ENCODE measurements at regions not wholly inside any gene's neighbourhood (a gene's known extent, or its start where the extent isn't known, plus 50 kb on each side); places are given as distances from the start of the nearest gene placed in this dataset.

DNA sequence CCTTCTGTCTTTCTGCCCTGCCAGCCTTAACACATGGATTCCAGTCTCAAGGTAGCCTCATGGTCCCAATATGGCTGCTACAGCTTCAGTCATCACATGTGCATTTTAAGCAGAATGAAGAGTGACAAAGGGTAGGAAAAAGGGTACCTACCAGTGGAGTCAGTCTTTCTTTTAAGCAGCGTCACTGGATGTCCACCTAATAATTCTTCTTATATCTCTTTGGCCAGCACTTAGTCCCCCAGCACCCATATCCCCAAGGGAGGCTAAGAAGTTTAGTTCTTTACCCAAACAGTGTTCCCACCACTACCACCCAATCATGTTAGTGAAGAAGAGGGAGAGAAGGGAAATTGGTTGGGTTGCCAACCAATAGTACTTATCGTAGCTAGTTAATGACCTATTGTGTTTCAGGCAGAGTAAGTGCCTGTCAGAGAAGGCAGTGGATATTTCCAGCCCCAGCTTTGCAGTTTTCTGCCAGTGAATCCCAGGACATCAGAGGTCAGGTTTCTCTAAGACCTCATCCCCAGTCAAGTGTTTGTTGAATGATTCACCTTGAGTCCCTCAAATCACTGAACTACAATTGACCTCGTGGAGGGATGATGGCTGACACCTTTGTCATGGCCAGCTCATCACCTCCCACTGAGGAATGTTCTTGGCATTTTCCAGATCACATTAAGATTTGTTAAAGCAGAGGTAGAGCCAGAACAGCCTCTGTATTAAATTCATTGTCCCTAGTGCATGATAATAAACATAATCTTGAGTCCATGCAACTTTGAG is 250.9 kb upstream of the CRY1 start:
- Histone ChIP-seq H3K4me1 (ENCODE audit: control insufficient read depth, insufficient read depth, low read length) (no peaks in the 10 kb centered on the region), H3K27me3 (ENCODE audit: control insufficient read depth, insufficient read depth, low read length) (no peaks in the 10 kb centered on the region), H3K9ac (ENCODE audit: low read length) (no peak overlapping the region), H3K36me3 (ENCODE audit: control insufficient read depth, insufficient read depth, low read length) (no peaks in the 10 kb centered on the region), H3K4me3 (ENCODE audit: low read length) (no peak overlapping the region), H3K9me3 (ENCODE audit: control insufficient read depth, low read length) (no peaks in the 10 kb centered on the region)

DNA sequence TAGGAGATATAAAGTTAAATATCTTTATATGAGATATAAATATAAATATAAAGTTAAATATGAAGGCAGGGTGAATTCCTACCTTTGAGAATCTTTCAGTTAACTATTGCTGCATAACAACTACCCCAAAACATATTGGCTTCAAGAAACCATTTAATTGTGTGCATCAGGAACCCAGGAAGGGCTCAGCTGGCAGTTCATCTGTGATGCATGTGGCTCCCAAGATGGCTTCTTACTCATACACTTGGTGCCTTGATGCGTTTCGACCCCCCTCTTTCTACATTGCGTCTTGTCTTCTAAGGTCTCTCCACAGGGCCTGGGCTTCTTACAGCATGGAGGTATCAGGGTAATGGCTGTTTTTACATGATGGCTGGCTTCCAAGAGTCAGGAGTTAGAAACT is 253.9 kb upstream of the CRY1 start:
- Histone ChIP-seq H3K9ac (ENCODE audit: low read length) (no peak overlapping the region), H3K4me1 (ENCODE audit: control insufficient read depth, insufficient read depth, low read length) (no peaks in the 10 kb centered on the region)

DNA sequence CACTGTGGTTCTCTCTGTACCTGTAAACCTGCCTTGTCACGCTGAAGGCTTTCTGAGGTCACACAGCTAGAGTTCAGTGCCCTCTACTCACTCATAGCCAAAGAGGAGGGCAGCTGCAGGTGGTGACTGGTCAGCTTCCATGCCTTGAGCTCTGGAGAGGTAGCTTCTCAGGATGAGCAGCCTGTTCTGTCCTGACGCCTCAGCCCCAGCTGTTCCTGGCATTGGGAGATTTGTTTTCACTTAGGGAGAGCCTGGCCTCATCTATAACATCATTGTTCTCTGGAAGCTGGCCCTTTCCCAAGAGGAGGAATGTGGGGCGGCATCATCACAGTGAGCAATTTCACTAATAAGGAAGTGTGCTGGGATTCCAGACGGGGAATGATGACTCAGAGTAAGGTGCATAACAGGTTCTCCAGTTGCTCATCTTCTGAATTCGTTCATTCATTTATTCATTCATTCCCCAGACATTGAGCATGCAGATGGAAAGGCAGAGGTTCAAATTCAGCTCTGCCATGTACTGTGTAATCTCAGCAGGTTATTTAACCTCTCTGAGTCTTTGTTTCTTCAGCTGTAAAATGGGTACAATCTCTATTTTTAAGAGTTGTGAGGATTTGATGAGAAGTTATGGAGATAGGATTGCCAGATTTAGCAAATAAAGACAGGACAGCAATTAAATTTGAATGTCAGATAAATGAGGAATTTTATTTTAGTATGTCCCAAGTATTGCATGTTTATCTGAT is 255.8 kb upstream of the CRY1 start:
- H3K4me1 ChIP-seq (ENCODE audit: control insufficient read depth, insufficient read depth, low read length), result no peaks in the 10 kb centered on the region
- H3K36me3 ChIP-seq (ENCODE audit: control insufficient read depth, insufficient read depth, low read length), result no peaks in the 10 kb centered on the region
- no peaks in the 10 kb centered on the region for H3K9me3 ChIP-seq (ENCODE audit: control insufficient read depth, low read length)
- H3K4me3 ChIP-seq (ENCODE audit: low read length), result no peak overlapping the region
- H3K9ac ChIP-seq (ENCODE audit: low read length), result no peak overlapping the region
- no peaks in the 10 kb centered on the region for H3K27me3 ChIP-seq (ENCODE audit: control insufficient read depth, insufficient read depth, low read length)

More for the DNA sequence above, 253.9 kb upstream of the CRY1 start:
- Histone ChIP-seq H3K36me3 (ENCODE audit: control insufficient read depth, insufficient read depth, low read length) (no peaks in the 10 kb centered on the region), H3K27me3 (ENCODE audit: control insufficient read depth, insufficient read depth, low read length) (no peaks in the 10 kb centered on the region), H3K4me3 (ENCODE audit: low read length) (no peak overlapping the region), H3K9me3 (ENCODE audit: control insufficient read depth, low read length) (no peaks in the 10 kb centered on the region)

GRCh38 chr12:107349839-107350238 is 256.5 kb upstream of the CRY1 start:
- Histone ChIP-seq H3K9ac (ENCODE audit: low read length) (no peak overlapping the region), H3K4me3 (ENCODE audit: low read length) (no peak overlapping the region), H3K4me1 (ENCODE audit: control insufficient read depth, insufficient read depth, low read length) (no peaks in the 10 kb centered on the region), H3K9me3 (ENCODE audit: control insufficient read depth, low read length) (no peaks in the 10 kb centered on the region), H3K27me3 (ENCODE audit: control insufficient read depth, insufficient read depth, low read length) (no peaks in the 10 kb centered on the region), H3K36me3 (ENCODE audit: control insufficient read depth, insufficient read depth, low read length) (no peaks in the 10 kb centered on the region)

DNA sequence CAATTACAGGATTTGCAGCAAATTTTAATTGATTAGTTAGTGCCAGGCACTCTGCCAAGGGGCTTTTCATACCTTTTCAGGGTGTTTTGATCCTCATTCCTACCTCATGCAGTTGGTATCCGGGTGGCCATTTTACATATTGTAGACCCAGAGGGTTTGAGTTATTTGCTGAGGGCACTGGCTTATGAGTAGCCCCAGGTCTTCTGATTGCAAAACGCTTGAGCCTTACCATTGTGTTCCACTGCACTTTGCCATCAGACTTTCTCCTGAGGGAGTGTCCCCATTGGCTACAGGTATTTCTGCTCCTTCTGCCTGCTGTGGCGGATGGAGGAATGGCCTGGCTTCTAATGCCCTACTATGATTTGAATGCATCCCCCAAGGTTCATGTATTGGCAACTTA is 257.8 kb upstream of the CRY1 start:
- H3K36me3 ChIP-seq (ENCODE audit: control insufficient read depth, insufficient read depth, low read length), result no peaks in the 10 kb centered on the region
- no peaks in the 10 kb centered on the region for H3K27me3 ChIP-seq (ENCODE audit: control insufficient read depth, insufficient read depth, low read length)
- H3K9ac ChIP-seq (ENCODE audit: low read length), result no peak overlapping the region
- no peaks in the 10 kb centered on the region for H3K4me1 ChIP-seq (ENCODE audit: control insufficient read depth, insufficient read depth, low read length)
- H3K9me3 ChIP-seq (ENCODE audit: control insufficient read depth, low read length), result no peaks in the 10 kb centered on the region
- no peak overlapping the region for H3K4me3 ChIP-seq (ENCODE audit: low read length)

- Histone ChIP-seq H3K36me3 (ENCODE audit: control insufficient read depth, insufficient read depth, low read length) (no peaks in the 10 kb centered on the region), H3K4me3 (ENCODE audit: low read length) (no peak overlapping the region), H3K9me3 (ENCODE audit: control insufficient read depth, low read length) (no peaks in the 10 kb centered on the region), H3K9ac (ENCODE audit: low read length) (no peak overlapping the region), H3K27me3 (ENCODE audit: control insufficient read depth, insufficient read depth, low read length) (no peaks in the 10 kb centered on the region), H3K4me1 (ENCODE audit: control insufficient read depth, insufficient read depth, low read length) (no peaks in the 10 kb centered on the region)
Measured at GRCh38 chr12:107351713-107352112, 258.4 kb upstream of the CRY1 start.

DNA sequence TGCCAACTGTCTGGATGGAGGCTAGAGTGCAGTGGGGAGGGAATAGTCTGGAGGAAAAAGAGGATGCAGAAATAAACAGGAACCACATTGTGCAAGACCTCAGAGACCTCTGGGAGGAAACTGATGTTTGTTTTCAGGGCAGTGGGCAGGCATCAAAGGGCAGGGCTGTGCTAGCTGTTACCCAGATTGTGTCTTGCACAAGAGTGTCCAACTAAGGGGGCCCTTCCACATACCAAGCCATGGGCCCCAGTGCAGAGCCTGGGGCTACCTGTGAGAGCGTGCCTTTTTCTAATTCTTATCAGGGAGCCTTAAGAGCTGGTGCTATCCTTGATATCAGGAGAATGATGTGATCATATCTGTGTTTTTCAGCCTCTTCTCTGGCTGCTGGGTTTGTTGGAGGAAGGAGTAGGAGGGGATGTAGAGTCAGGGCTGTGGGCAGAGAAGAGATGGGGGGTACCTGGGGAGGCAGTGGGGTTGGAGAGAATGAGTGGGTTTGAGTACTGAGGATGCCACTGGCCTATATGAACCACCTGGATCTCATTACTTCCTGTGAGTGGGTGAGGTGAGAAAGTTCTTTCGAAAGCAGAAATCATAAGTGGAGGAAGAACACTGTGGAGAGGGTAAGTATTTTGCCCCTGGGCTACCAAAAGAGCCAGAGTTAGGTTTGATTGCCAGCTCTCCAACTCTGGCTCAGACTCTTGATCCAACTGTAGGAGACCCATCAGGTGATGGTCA is 259.2 kb upstream of the CRY1 start:
- Histone ChIP-seq H3K36me3 (ENCODE audit: control insufficient read depth, insufficient read depth, low read length) (no peaks in the 10 kb centered on the region), H3K4me1 (ENCODE audit: control insufficient read depth, insufficient read depth, low read length) (no peaks in the 10 kb centered on the region), H3K9me3 (ENCODE audit: control insufficient read depth, low read length) (no peaks in the 10 kb centered on the region), H3K9ac (ENCODE audit: low read length) (no peak overlapping the region), H3K27me3 (ENCODE audit: control insufficient read depth, insufficient read depth, low read length) (no peaks in the 10 kb centered on the region), H3K4me3 (ENCODE audit: low read length) (no peak overlapping the region)

DNA sequence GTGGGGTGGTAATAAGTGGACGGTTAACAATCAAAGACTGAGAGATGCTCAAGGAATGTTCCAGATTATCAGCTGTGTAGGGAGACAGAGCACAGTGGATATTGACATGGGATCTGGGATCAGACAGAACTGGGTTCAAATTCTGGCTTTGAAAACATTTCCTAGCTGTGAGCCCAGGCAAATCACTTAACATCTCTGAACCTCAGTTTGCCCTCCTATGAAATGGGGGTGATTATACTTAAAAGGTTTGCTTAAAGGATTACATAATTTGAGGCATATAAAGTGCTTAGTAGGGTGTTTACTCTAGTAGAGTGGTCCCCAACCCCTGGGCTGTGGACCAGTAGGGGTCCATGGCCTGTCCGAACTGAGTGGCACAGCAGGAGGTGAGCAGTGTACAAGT is 260.0 kb upstream of the CRY1 start:
- H3K27me3 ChIP-seq (ENCODE audit: control insufficient read depth, insufficient read depth, low read length), result no peaks in the 10 kb centered on the region
- no peak overlapping the region for H3K4me3 ChIP-seq (ENCODE audit: low read length)
- no peaks in the 10 kb centered on the region for H3K4me1 ChIP-seq (ENCODE audit: control insufficient read depth, insufficient read depth, low read length)
- H3K9me3 ChIP-seq (ENCODE audit: control insufficient read depth, low read length), result no peaks in the 10 kb centered on the region
- no peak overlapping the region for H3K9ac ChIP-seq (ENCODE audit: low read length)
- no peaks in the 10 kb centered on the region for H3K36me3 ChIP-seq (ENCODE audit: control insufficient read depth, insufficient read depth, low read length)

DNA sequence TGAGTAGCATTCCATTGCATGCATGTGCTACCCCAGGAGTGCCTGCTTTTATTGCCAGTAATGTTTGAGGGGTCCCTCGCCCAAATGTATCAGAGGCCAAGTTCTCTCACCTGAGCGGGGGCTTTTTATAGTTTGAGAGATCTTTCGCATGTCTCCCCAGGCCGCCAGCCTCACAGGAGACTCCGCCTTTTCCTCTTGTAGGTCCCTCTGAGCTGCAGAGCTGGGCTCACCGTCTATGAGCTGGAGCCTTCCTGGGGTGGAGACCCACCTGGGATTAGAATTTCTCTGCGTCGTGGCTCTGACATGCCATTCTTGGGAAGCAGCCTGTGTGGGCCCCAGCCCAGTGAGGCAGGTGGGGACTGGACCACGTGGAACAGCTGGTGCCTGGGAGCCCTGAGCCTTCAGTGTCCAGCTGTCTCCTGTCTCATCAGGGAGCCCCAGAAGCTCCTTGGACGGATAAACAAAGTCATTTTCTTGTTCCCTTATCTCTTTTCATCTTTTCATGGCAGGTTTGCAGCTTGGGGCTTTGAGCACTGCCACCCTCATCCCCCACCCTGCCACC is 261.7 kb upstream of the CRY1 start:
- no peaks in the 10 kb centered on the region for H3K27me3 ChIP-seq (ENCODE audit: control insufficient read depth, insufficient read depth, low read length)
- H3K36me3 ChIP-seq (ENCODE audit: control insufficient read depth, insufficient read depth, low read length), result no peaks in the 10 kb centered on the region
- H3K4me3 ChIP-seq (ENCODE audit: low read length), result no peak overlapping the region
- H3K9ac ChIP-seq (ENCODE audit: low read length), result no peak overlapping the region
- no peaks in the 10 kb centered on the region for H3K4me1 ChIP-seq (ENCODE audit: control insufficient read depth, insufficient read depth, low read length)
- H3K9me3 ChIP-seq (ENCODE audit: control insufficient read depth, low read length), result no peaks in the 10 kb centered on the region

DNA sequence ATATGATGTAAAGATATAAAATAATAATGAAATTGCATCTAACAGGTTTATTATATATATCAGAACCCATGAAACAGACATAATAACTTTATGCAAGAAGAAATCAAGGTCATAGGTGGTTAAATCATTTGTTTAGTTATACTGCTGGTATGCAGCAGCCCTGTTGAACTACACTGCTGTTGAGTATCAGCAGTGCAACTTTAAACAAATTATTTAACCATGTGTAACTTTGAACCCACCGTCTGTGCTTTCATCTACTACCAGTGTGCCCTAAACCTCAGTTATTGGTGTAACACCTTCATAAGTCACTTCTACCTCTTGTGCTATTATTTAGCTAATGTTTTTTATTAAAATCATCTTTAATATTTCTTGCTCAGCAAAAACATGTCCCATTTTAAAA is 262.3 kb upstream of the CRY1 start:
- H3K4me3 ChIP-seq (ENCODE audit: low read length), result no peak overlapping the region
- H3K4me1 ChIP-seq (ENCODE audit: control insufficient read depth, insufficient read depth, low read length), result no peaks in the 10 kb centered on the region

GRCh38 chr12:107356266-107356936 is 263.1 kb upstream of the CRY1 start:
- Histone ChIP-seq H3K4me3 (ENCODE audit: low read length) (no peak overlapping the region), H3K9me3 (ENCODE audit: control insufficient read depth, low read length) (no peaks in the 10 kb centered on the region), H3K36me3 (ENCODE audit: control insufficient read depth, insufficient read depth, low read length) (no peaks in the 10 kb centered on the region), H3K9ac (ENCODE audit: low read length) (no peak overlapping the region), H3K4me1 (ENCODE audit: control insufficient read depth, insufficient read depth, low read length) (no peaks in the 10 kb centered on the region), H3K27me3 (ENCODE audit: control insufficient read depth, insufficient read depth, low read length) (no peaks in the 10 kb centered on the region)

More for the DNA sequence above, 262.3 kb upstream of the CRY1 start:
- no peaks in the 10 kb centered on the region for H3K9me3 ChIP-seq (ENCODE audit: control insufficient read depth, low read length)
- no peaks in the 10 kb centered on the region for H3K27me3 ChIP-seq (ENCODE audit: control insufficient read depth, insufficient read depth, low read length)
- no peaks in the 10 kb centered on the region for H3K36me3 ChIP-seq (ENCODE audit: control insufficient read depth, insufficient read depth, low read length)
- no peak overlapping the region for H3K9ac ChIP-seq (ENCODE audit: low read length)

Measured in mucosa of stomach (tissue), 1 donor.